C4-2B (cell line): ENCODE measurements at regions not wholly inside any gene's neighbourhood (a gene's known extent, or its start where the extent isn't known, plus 50 kb on each side); places are given as distances from the start of the nearest gene placed in this dataset.

Source experiments
- ZFX ChIP-seq: fragments of 450-650 bp; IDR thresholded peaks from 2 replicates; pipeline ENCODE4 v1.6.1; 2017
- TF ChIP-seq, protein P1 (sequence below): fragments of 450-650 bp; conservative IDR thresholded peaks from 2 replicates; pipeline ENCODE4 v1.5.1; 2017; ENCODE audit warnings: mild to moderate bottlenecking

DNA sequence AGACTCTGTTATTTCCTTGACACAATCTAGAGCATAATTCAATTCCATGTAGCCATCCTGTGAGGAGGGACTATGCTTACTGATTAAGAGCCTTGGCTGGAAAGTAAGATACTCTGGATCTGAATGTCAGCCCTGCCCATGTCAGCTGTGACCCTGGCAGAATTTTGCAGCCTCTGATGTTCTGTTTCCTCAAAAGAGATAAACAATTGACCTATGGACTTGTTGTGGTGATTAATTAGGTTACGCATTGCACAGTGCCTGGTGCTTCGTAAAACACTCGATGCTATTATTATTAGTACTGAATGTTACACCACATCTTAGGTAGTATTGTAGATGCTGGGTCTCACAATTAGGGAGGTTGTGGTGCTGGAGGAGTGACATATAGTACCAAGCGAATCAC, 161.3 kb upstream of the MEIS2 start:
- TF ChIP-seq, protein P1, sequence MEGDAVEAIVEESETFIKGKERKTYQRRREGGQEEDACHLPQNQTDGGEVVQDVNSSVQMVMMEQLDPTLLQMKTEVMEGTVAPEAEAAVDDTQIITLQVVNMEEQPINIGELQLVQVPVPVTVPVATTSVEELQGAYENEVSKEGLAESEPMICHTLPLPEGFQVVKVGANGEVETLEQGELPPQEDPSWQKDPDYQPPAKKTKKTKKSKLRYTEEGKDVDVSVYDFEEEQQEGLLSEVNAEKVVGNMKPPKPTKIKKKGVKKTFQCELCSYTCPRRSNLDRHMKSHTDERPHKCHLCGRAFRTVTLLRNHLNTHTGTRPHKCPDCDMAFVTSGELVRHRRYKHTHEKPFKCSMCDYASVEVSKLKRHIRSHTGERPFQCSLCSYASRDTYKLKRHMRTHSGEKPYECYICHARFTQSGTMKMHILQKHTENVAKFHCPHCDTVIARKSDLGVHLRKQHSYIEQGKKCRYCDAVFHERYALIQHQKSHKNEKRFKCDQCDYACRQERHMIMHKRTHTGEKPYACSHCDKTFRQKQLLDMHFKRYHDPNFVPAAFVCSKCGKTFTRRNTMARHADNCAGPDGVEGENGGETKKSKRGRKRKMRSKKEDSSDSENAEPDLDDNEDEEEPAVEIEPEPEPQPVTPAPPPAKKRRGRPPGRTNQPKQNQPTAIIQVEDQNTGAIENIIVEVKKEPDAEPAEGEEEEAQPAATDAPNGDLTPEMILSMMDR = no peak
- no peak for TF ChIP-seq ZFX
